Common myeloid progenitor, CD34-positive (primary cell): ENCODE measurements at regions not wholly inside any gene's neighbourhood (a gene's known extent, or its start where the extent isn't known, plus 50 kb on each side); places are given as distances from the start of the nearest gene placed in this dataset.
"Not testable (repeated sequence)": the region's sequence is repeated elsewhere in the genome, so short reads cannot be mapped to it uniquely, and the experiment has no call there.

ENCODE experiments used
- CTCF ChIA-PET: fragments of 350-600 bp; sonication (Branson Sonifier 250); formaldehyde crosslinking; loops from one replicate; lab custom pipeline; 2021; ENCODE audit warnings: antibody characterized with exemption; lab: Charles Lee
- POLR2A ChIA-PET: fragments of 350-600 bp; sonication (Branson Sonifier 250); formaldehyde crosslinking; loops from one replicate; lab custom pipeline; 2021; ENCODE audit warnings: antibody characterized with exemption; lab: Charles Lee
- DNase-seq, 3 donors: peaks; one replicate each; pipeline versions ENCODE4 v3.0.0 to v3.0.0-alpha.2; 2013
- H3K27ac ChIP-seq, 2 experiments: 1 replicate in 1 of 2; 2 replicates in 1 of 2; pipeline ENCODE4 v1.7.0; 2013; ENCODE audit warnings: inconsistent platforms in 2 of 2, low read length in 2 of 2, mild to moderate bottlenecking in 2 of 2, low read depth in 1 of 2, moderate library complexity in 1 of 2; ENCODE audit not compliant: severe bottlenecking in 2 of 2, insufficient read depth in 1 of 2, poor library complexity in 1 of 2
- H3K27me3 ChIP-seq, 5 experiments: replicated peaks in 2 of 5; 1 replicate in 3 of 5; 2 replicates in 2 of 5; pipeline versions ENCODE4 v1.6.1 to v1.7.0; 2013; ENCODE audit warnings: low read length in 4 of 5, mild to moderate bottlenecking in 2 of 5, moderate library complexity in 2 of 5, inconsistent platforms in 1 of 5; ENCODE audit not compliant: insufficient read depth in 5 of 5, control insufficient read depth in 4 of 5
- H3K36me3 ChIP-seq, 4 experiments: 1 replicate in 2 of 4; 2 replicates in 2 of 4; pipeline versions ENCODE4 v1.6.1 to v1.7.0; 2013; ENCODE audit warnings: low read length in 3 of 4, control low read depth in 1 of 4, mild to moderate bottlenecking in 1 of 4; ENCODE audit not compliant: control insufficient read depth in 4 of 4, insufficient read depth in 4 of 4
- H3K4me1 ChIP-seq, 4 experiments: 1 replicate in 3 of 4; 2 replicates in 1 of 4; pipeline versions ENCODE4 v1.6.1 to v1.7.1; 2013; ENCODE audit warnings: low read length in 3 of 4, mild to moderate bottlenecking in 3 of 4, control low read depth in 1 of 4, inconsistent platforms in 1 of 4, moderate library complexity in 1 of 4; ENCODE audit not compliant: control insufficient read depth in 4 of 4, insufficient read depth in 4 of 4; ENCODE audit errors: control extremely low read depth in 1 of 4
- H3K4me3 ChIP-seq, 7 experiments: 1 replicate in 4 of 7; 2 replicates in 3 of 7; pipeline versions ENCODE4 v1.5.1 to v1.7.0; 2013; ENCODE audit warnings: mild to moderate bottlenecking in 7 of 7, low read length in 6 of 7, moderate library complexity in 6 of 7, inconsistent platforms in 2 of 7, low read depth in 2 of 7, control low read depth in 1 of 7; ENCODE audit not compliant: insufficient read depth in 4 of 7, control insufficient read depth in 1 of 7; ENCODE audit errors: extremely low read depth in 1 of 7
- H3K9me3 ChIP-seq, 5 experiments: 1 replicate in 4 of 5; 2 replicates in 1 of 5; pipeline versions ENCODE4 v1.6.1 to v1.7.1; 2013; ENCODE audit warnings: low read length in 4 of 5, mild to moderate bottlenecking in 2 of 5, inconsistent platforms in 1 of 5, low read depth in 1 of 5, moderate library complexity in 1 of 5; ENCODE audit not compliant: control insufficient read depth in 4 of 5, insufficient read depth in 2 of 5; ENCODE audit errors: control extremely low read depth in 1 of 5
- WGBS: methylation state at CpG from one replicate; pipeline ENCODE4 v1.1.5; 2013; ENCODE audit not compliant: insufficient coverage; 5-methylcytosine and 5-hydroxymethylcytosine counted together

GRCh38 chr3:6492306-6492705 lies 368.6 kb upstream of the GRM7 start:
- POLR2A ChIA-PET: no interaction called here
- Histone ChIP-seq H3K27ac (no peak overlapping the region), H3K4me3 (no peak overlapping the region), H3K36me3 (no peaks in the 10 kb centered on the region), H3K27me3 (no peaks in the 10 kb centered on the region), H3K4me1 (no peaks in the 10 kb centered on the region), H3K9me3 (no peaks in the 10 kb centered on the region)
- CTCF ChIA-PET: interaction anchor here (0.6 kb wide), 1 partner anchor 40 kb away, joined by 3 read pairs; no protein-coding TSS in a partner anchor
- 100% methylated on average over 1 of the region's 1 CpG for WGBS
- no peak for DNase-seq

DNA sequence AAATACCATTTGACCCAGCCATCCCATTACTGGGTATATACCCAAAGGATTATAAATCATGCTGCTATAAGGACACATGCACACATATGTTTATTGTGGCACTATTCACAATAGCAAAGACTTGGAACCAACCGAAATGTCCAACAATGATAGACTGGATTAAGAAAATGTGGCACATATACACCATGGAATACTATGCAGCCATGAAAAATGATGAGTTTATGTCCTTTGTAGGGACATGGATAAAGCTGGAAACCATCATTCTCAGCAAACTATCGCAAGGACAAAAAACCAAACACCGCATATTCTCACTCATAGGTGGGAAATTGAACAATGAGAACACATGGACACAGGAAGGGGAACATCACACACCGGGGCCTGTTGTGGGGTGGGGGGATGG lies 362.0 kb upstream of the GRM7 start:
- WGBS: 67% methylated on average over 1 of the region's 4 CpGs
- H3K36me3 ChIP-seq, H3K27me3 ChIP-seq, POLR2A ChIA-PET, H3K4me3 ChIP-seq, H3K4me1 ChIP-seq, CTCF ChIA-PET, H3K9me3 ChIP-seq, DNase-seq, H3K27ac ChIP-seq: not testable (repeated sequence)

DNA sequence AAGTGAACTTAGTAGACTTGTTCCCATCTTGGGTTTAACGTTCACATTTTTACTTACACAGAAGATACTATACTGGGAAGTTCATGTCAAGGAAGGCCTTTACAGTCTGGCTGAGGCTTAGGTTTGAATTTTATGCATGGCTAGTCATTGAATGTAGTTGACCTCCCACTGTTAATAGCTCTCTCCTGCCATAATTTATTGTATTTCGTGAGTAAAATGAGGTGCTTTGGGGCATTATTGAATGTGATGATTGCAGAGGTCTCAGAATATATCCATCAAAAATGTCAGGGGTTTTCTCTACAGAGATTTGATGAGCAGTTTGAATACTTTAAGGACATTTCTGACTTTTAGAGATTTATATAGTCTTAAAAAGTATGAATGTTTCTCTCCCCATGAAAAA lies 356.6 kb upstream of the GRM7 start:
- H3K9me3 ChIP-seq: peaks cover 0 to 2% (median 0%) of the 10 kb centered on the region in 5 experiments
- H3K4me3 ChIP-seq: no peak overlapping the region
- no peaks in the 10 kb centered on the region for H3K27me3 ChIP-seq
- WGBS: no CpG with 5 or more reads among the region's 2 CpGs
- no peaks in the 10 kb centered on the region for H3K36me3 ChIP-seq
- H3K4me1 ChIP-seq: no peaks in the 10 kb centered on the region
- POLR2A ChIA-PET: interaction anchor here (0.6 kb wide), 1 partner anchor 1861 kb away, joined by 3 read pairs; no protein-coding TSS in a partner anchor
- H3K27ac ChIP-seq: no peak overlapping the region
- CTCF ChIA-PET: no interaction called here
- DNase-seq: no peak

GRCh38 chr3:6504834-6505233 lies 356.1 kb upstream of the GRM7 start:
- H3K27ac ChIP-seq: no peak overlapping the region
- peaks cover 0 to 2% (median 0%) of the 10 kb centered on the region in 5 experiments for H3K9me3 ChIP-seq
- no peaks in the 10 kb centered on the region for H3K36me3 ChIP-seq
- ChIA-PET POLR2A (no interaction called here), CTCF (no interaction called here)
- no peaks in the 10 kb centered on the region for H3K27me3 ChIP-seq
- no peaks in the 10 kb centered on the region for H3K4me1 ChIP-seq
- 100% methylated on average over 2 of the region's 3 CpGs for WGBS
- DNase-seq: no peak
- H3K4me3 ChIP-seq: no peak overlapping the region

DNA sequence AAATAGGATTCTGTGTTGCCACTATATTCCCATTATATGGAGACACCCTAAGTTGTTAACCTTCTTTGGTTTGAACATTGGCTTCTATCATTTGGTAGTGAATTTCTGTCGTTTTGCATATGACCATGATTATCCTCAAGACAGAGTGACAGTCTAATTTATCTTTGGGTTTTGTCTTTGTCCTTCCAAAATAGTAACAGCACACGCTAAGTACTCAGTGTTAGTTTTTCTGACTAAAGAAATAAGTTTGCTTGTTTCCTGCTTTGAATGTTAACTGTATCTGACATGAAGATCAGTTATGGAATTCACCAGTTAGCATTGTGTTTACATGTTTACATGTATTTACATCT lies 352.5 kb upstream of the GRM7 start:
- ChIA-PET CTCF (no interaction called here), POLR2A (no interaction called here)
- Histone ChIP-seq H3K4me3 (no peak overlapping the region), H3K9me3 (peaks cover 0 to 2% (median 0%) of the 10 kb centered on the region in 5 experiments), H3K4me1 (no peaks in the 10 kb centered on the region), H3K27ac (peak overlapping the region in 1 of 2 experiments; percentile 40), H3K27me3 (no peaks in the 10 kb centered on the region), H3K36me3 (no peaks in the 10 kb centered on the region)
- no peak for DNase-seq
- WGBS: 78% methylated on average over 1 of the region's 2 CpGs

- Histone ChIP-seq H3K9me3 (peaks cover 0 to 2% (median 0%) of the 10 kb centered on the region in 5 experiments), H3K4me1 (no peaks in the 10 kb centered on the region), H3K4me3 (no peak overlapping the region), H3K36me3 (no peaks in the 10 kb centered on the region), H3K27me3 (no peaks in the 10 kb centered on the region), H3K27ac (no peak overlapping the region)
- DNase-seq: no peak
- 100% methylated on average over 1 of the region's 4 CpGs for WGBS
- POLR2A ChIA-PET: no interaction called here
- CTCF ChIA-PET: no interaction called here
Measured at GRCh38 chr3:6509576-6509975, 351.3 kb upstream of the GRM7 start.

GRCh38 chr3:6510713-6511112 lies 350.2 kb upstream of the GRM7 start:
- no peaks in the 10 kb centered on the region for H3K9me3 ChIP-seq
- H3K27ac ChIP-seq: no peak overlapping the region
- CTCF ChIA-PET: no interaction called here
- no peak overlapping the region for H3K4me3 ChIP-seq
- no peaks in the 10 kb centered on the region for H3K4me1 ChIP-seq
- DNase-seq: no peak
- no CpG with 5 or more reads among the region's 1 CpG for WGBS
- POLR2A ChIA-PET: no interaction called here
- H3K36me3 ChIP-seq: no peaks in the 10 kb centered on the region
- H3K27me3 ChIP-seq: no peaks in the 10 kb centered on the region
